Amniotic epithelial cell (primary cell): ENCODE measurements at regions not wholly inside any gene's neighbourhood (a gene's known extent, or its start where the extent isn't known, plus 50 kb on each side); places are given as distances from the start of the nearest gene placed in this dataset.
"Not testable (repeated sequence)": the region's sequence is repeated elsewhere in the genome, so short reads cannot be mapped to it uniquely, and the experiment has no call there.

Experiments
- DNase-seq: peaks from one replicate; pipeline ENCODE4 v3.0.0-alpha.2; 2010; ENCODE audit warnings: low read depth

- DNase-seq: not testable (repeated sequence)
These were observed 186.8 kb upstream of the EOLA2 start for GRCh38 chrX:150125045-150125444.

DNA sequence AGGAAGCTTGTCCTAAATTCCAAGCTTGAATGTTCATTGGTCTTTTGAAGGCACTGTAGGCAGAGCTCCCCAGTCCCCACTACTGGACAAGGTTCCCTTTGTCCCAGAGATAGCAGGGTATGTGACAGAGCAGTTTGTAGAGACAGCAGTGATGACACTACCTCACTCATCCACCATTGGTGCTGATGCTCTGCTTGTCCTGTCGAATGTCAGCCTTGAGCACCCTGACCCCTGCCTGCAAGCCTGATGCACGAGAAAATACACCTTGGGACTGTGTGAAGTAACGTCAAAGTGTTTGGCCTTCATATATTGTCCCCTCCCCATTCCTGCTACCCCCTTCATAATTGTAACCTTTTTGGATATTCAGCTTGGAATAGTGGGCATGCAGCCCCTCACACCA, 188.9 kb upstream of the EOLA2 start:
- no peak for DNase-seq

DNA sequence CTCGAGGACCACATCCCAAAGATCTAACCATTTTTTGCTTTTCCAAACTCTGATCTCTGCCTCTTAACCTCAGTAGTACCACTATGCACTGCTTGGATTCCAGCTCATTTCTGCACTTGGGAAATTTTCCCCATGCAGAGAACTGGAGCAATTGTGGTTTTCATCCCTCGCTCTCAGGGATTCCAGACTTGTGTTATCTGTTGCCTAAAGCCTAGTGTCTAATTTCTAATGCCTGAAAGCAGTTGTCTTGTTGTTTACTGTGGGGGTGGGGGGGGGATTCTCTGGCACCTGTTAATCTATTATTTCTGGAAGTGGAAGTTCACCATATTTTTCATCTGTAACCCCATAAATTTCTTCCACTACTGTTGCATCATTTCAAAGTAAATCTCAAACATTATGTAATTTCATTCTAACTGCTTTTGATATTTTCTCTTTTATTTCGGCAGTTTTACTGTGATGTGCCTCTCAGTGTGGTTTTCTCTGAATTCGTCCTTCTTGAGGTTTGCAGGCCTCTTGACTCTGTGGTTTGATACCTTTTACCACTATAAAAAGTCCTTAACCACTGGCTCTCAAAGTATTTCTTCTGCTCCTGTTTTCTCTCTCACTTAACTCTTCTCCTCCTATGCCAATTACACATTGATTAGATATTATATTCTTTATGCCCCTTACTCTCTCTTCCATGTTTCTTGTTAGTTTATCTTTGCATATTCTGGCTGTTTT, 205.6 kb upstream of the EOLA2 start:
- DNase-seq: peak; percentile 74

DNA sequence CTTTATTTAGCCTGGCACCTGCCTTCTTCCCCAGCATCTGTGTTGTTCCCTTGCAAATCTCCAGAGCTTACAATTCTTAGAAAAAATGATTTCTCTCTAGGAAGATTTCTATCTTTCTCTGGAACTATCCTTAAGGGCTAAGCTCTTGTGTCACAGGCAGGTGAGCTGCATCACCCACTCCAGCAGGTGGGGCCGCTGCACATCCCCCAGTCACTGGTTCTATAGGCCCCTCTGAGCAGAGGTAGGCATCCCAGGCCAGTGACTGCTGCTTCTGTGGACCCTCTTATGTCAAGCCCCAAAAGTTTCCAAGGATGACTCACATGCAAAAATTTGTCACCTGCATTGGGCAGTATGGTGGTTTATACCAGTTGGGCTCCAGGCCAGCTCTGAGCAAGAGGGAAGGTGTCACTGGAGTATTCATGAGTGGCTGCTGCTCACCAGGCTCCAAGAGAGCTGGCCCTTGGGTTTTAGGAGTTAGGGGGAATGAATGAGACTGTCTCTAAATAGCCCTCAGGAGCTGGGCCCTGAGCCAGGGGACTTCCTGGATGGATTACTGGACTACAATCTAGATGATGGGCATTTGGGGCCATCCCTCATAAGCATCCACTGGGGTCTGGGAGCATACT, 208.1 kb upstream of the EOLA2 start:
- no peak for DNase-seq

DNA sequence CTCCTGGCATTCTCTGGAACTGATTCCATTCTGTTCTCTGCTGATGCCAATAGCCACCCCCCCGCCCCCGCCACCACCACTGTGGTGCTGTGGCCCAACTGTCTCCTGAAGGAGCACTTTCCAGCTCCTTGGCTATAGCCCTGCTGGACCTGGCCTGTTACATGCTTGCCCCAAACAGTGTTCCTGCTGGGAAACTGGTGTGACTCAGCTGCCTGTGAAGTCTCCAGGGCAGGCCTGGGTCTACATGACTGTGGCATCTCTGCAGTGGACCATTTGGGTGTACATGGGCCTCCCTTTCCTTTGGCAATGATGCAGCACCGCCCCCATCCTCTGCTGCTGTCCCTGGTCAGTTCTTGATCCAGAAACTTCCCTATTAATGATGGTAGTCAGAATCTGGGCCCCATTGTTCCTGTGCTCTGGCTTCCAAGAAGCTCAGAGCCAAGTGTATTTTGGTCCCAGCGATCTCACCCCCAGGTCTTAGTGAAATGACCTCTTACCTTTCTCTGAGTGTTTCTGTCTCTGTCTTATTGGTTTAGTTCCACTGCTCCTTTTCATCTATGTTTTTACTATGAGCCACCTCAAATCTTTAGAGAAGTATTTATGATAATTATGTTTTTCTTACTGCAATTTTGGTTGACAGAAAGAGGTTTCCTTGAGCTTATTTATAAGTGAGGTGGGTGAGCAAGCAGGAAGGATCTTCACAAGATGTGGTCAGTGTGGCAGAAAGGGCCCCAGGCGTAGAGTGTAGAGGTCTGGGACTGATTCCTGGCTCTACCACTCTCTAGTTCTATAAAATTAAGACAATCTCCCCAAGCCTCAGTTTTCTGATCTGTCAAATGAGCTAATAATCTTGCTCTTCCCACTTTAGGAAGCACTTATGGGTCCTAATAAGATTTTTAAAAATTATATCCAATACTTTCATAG, 210.7 kb upstream of the EOLA2 start:
- DNase-seq: no peak

DNA sequence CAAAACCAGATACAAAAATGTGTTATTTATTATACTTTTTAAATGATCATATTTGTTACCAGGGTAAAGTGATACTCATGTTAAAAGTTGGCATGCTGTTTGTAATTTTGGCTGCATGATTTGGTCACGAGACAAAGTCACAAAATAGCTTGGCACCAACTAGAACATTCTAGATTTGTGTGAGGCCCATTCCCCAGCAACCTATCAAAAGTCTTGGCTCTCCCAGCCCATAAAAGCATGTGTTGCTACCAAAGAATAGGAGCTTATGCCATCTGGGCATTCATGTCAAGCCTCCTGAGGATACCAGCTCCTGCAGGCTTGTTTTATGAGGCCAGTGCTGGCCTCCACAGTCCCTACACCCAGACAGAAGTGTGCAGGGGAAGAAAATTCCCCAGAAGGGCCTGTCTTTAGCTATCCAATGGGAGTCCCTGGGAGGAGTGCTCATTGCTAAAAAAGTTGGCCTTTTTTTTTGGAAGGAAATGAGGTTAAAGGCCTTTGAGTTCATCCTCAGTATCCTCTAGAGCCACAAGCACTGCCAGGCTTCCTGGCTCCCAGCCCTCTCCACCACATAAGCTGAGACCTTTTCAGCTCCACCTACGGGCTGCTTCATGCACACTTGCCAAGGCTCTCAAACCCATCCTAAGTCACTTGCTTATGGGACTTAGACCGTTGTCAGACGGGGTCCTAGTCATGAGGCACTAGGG, 211.9 kb upstream of the EOLA2 start:
- DNase-seq: no peak

GRCh38 chrX:150150780-150151125, 212.4 kb upstream of the MAMLD1 start:
- no peak for DNase-seq

DNA sequence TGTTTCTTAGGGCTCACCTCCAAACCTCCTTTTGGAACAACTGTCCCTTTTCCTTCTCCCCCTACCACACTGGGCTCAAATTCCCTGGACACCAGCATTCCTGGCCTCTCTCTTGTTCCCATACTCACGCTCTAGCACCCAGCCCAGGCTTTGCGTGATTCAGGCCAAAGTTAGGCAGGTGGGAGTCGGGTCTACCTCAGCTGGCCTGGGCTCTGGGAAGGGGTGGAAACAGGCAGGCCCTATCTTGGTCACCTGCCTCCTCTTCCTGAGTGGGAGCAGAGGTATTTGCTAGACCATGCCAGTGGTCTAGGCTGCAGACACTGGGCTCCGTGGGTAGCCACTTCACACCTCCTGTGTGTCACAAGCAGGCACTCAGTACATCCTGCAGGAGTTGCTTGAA, 211.1 kb upstream of the MAMLD1 start:
- DNase-seq: no peak

DNA sequence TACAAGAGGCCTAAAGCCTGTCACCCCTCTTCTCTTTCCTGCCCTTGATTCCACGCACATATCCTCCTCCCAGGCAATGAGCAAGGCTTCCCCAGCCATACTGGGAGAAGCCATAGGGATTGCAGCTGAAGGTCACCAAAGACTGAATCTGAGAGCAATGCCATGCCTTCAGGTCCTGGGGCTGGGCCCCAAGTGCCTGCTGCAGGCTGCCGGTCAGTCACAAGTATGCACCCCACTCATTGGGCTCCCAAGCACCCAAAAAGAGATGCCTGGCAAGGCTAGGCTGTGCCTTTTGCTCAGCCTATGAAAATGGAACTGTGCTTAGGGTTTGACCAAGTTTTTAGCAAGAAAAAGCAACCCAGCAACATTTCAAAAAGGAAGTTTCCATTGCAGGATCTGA, 210.6 kb upstream of the MAMLD1 start:
- DNase-seq: no peak

DNA sequence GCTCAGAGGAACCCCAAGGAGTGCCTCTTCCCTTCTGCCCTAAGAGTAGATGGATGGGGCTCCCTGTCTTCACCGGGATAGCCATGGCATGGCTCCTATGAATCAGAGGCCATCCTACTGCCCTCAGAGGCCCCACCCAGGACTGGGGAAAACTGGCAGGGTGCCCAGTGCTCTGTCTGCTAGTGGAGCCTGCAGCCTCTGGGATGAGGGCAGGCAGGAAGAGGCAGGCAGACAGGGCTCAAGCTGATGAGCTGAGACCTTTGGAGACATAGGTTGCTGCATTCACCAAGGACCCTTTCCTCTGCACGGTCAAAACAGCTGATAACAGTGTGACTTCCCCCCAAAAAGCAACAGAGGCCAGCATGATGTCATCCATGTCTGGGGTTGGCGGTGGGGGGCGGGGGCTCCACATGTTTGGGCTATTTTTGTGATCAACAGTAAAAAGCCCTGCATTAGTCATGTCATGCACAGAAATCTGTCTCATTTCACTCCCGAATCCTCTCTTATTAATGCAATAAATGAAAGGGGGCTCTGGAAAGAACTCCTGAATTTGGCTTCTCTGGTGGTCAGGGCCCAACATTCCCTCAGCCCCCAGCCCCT, 207.6 kb upstream of the MAMLD1 start:
- peak; percentile 70 for DNase-seq

- no peak for DNase-seq
These were observed 206.5 kb upstream of the MAMLD1 start for GRCh38 chrX:150156615-150157014.

DNA sequence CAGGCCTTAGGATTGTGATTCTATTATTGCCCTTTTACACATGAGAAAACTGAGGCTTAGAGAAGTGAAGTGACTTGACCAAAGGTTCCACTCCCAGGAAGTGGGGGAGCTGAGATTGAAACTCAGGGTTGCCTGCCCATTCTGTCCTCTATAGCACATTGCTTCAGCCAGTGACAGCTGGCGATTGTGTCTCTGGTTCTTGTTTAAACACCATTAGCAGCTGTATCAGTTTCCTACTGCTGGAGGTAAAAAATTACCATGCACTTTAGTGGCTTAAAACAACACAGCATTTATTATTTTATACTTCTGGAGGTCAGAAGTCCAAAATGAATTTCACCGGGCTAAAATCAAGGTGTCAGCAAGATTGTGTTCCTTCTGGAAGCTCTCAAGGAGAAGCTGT, 205.8 kb upstream of the MAMLD1 start:
- no peak for DNase-seq

- no peak for DNase-seq
These were observed 204.4 kb upstream of the MAMLD1 start for GRCh38 chrX:150158554-150159332.

GRCh38 chrX:150159537-150159936, 203.6 kb upstream of the MAMLD1 start:
- DNase-seq: no peak

DNA sequence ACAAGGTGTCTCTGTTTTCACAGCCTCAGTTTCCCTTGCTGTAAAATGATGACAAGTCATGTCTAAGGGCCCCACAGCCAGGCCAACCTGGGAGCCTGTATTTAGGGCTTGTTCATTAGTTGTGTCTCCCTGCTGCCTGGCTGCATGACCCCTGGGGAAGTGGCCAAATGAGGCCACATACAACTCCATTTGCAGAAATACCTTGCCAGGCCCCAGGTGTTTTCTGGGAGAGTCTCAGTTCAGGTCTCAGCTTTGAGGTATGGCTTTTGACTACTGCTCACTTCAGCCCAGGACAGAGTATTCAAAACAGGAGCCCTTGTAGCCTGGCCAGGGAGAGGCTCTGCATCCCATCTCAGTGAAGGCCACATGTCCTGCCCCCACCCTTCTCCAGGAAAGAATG, 202.5 kb upstream of the MAMLD1 start:
- DNase-seq: no peak

GRCh38 chrX:150161193-150161592, 201.9 kb upstream of the MAMLD1 start:
- no peak for DNase-seq

- no peak for DNase-seq
These were observed 201.0 kb upstream of the MAMLD1 start for GRCh38 chrX:150162141-150162540.

GRCh38 chrX:150163221-150163930, 199.7 kb upstream of the MAMLD1 start:
- no peak for DNase-seq

GRCh38 chrX:150163956-150164726, 199.0 kb upstream of the MAMLD1 start:
- DNase-seq: no peak
